GM12872 (cell line): ENCODE measurements at regions not wholly inside any gene's neighbourhood (a gene's known extent, or its start where the extent isn't known, plus 50 kb on each side); places are given as distances from the start of the nearest gene placed in this dataset.

ENCODE experiments used
- CTCF ChIP-seq: IDR thresholded peaks from 3 replicates; pipeline ENCODE4 v1.5.1; 2011; ENCODE audit warnings: low read depth, mild to moderate bottlenecking, low read length, moderate library complexity; ENCODE audit not compliant: insufficient read depth

GRCh38 chr5:112668016-112668415 is 69.7 kb upstream of the APC start:
- no peak for TF ChIP-seq CTCF

GRCh38 chr5:112668911-112669310 is 68.8 kb upstream of the APC start:
- TF ChIP-seq CTCF: no peak

- no peak for TF ChIP-seq CTCF
These were observed 68.2 kb upstream of the APC start for GRCh38 chr5:112669328-112669963.

GRCh38 chr5:112671687-112672086 is 66.0 kb upstream of the APC start:
- no peak for TF ChIP-seq CTCF

GRCh38 chr5:112681481-112681908 is 56.2 kb upstream of the APC start:
- TF ChIP-seq CTCF: no peak

GRCh38 chr5:112682621-112683061 is 55.0 kb upstream of the APC start:
- no peak for TF ChIP-seq CTCF

GRCh38 chr5:112684121-112684520 is 53.6 kb upstream of the APC start:
- TF ChIP-seq CTCF: no peak
